ENCODE measurements at regions not wholly inside any gene's neighbourhood (a gene's known extent, or its start where the extent isn't known, plus 50 kb on each side); places are given as distances from the start of the nearest gene placed in this dataset.

DNA sequence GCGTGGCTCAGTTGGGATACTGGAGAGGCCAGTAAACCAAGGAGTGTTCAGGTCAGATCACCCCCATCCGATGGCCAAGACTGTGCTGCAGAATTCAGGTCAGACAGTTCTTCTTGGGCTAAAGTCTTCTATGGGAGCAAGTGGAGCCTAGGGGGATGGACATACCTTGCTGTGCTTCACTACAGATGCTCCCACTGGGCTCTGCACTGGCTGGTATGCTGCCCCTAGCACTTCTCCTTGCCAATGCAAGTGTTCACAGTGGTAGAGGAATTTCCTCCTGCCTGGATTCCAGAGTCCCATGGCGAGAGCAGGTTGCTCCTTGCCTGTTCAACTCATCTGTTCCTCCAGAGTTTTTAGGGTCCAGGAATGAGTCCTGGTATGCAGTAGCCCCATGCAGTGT lies 134.2 kb upstream of the EDIL3 start:
- DNase-seq (ENCODE audit: low read depth, low spot score): no peak
- Histone ChIP-seq H4K20me1 (ENCODE audit: control insufficient read depth, extremely low read depth, insufficient read depth, low read length) (no peaks in the 10 kb centered on the region), H3K4me3 (ENCODE audit: control insufficient read depth in 2 of 3, extremely low read depth in 1 of 3, insufficient read depth in 2 of 3, low read depth in 1 of 3, low read length in 3 of 3) (no peak overlapping the region), H3K9me1 (ENCODE audit: control insufficient read depth, extremely low read depth, insufficient read depth, low read length) (no peaks in the 10 kb centered on the region), H3K4me1 (ENCODE audit: control insufficient read depth, extremely low read depth, insufficient read depth, low read length) (no peaks in the 10 kb centered on the region), H3K9ac (ENCODE audit: control insufficient read depth, extremely low read depth, insufficient read depth, low read length) (no peak overlapping the region), H3K27ac (ENCODE audit: control insufficient read depth, insufficient read depth, low read length) (no peak overlapping the region), H3K4me2 (ENCODE audit: control insufficient read depth, extremely low read depth, insufficient read depth, low read depth, low read length) (no peak overlapping the region), H3K36me3 (ENCODE audit: control insufficient read depth in 2 of 2, extremely low read depth in 1 of 2, insufficient read depth in 2 of 2, low read length in 2 of 2) (no peaks in the 10 kb centered on the region), H3K79me2 (ENCODE audit: control insufficient read depth, insufficient read depth, low read length) (no peaks in the 10 kb centered on the region), H3K9me3 (ENCODE audit: control insufficient read depth, low read depth, low read length) (no peaks in the 10 kb centered on the region), H2AFZ (ENCODE audit: control insufficient read depth, low read length) (no peak overlapping the region), H3K27me3 (ENCODE audit: control insufficient read depth, extremely low read depth, insufficient read depth, low read length) (no peaks in the 10 kb centered on the region)
- no peak for FAIRE-seq
- dilution Hi-C loops (cut with MboI; ENCODE audit: extremely low pct_ligation_motif_present, low sequenced_read_pairs): no loop called here
- no peak for TF ChIP-seq EZH2 (IDR thresholded peaks at IDR 0.05; ENCODE audit: low read length)
- TF ChIP-seq, protein P1, sequence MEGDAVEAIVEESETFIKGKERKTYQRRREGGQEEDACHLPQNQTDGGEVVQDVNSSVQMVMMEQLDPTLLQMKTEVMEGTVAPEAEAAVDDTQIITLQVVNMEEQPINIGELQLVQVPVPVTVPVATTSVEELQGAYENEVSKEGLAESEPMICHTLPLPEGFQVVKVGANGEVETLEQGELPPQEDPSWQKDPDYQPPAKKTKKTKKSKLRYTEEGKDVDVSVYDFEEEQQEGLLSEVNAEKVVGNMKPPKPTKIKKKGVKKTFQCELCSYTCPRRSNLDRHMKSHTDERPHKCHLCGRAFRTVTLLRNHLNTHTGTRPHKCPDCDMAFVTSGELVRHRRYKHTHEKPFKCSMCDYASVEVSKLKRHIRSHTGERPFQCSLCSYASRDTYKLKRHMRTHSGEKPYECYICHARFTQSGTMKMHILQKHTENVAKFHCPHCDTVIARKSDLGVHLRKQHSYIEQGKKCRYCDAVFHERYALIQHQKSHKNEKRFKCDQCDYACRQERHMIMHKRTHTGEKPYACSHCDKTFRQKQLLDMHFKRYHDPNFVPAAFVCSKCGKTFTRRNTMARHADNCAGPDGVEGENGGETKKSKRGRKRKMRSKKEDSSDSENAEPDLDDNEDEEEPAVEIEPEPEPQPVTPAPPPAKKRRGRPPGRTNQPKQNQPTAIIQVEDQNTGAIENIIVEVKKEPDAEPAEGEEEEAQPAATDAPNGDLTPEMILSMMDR (optimal IDR thresholded peaks at IDR 0.05 in 1 of 3, IDR thresholded peaks at IDR 0.05 in 1 of 3, conservative IDR thresholded peaks at IDR 0.05 in 1 of 3; ENCODE audit: extremely low read depth in 1 of 3, insufficient read depth in 2 of 3, low read length in 3 of 3): no peak

DNA sequence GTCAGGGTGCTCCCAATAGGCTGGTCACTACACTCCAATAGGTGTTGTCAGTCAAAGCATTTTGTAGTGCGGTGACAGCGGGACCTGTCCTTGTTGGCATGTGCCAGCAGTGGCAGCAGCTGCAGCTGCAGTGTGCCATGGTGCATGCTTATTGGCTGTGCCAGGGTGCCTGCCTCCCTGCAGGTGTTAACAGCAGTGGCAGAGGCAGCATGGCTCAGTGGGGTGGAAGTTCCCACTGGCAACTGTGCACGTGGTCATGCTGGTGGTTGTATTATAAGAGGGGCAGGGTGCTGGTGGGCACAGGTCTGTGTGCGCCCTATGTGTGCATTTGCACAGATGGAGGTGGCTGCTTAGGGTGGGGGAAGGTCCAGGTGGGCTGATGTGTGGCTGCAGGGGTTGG lies 133.7 kb upstream of the EDIL3 start:
- Histone ChIP-seq H3K27me3 (ENCODE audit: control insufficient read depth, extremely low read depth, insufficient read depth, low read length) (no peaks in the 10 kb centered on the region), H2AFZ (ENCODE audit: control insufficient read depth, low read length) (no peak overlapping the region), H3K4me2 (ENCODE audit: control insufficient read depth, extremely low read depth, insufficient read depth, low read depth, low read length) (no peak overlapping the region), H3K9me1 (ENCODE audit: control insufficient read depth, extremely low read depth, insufficient read depth, low read length) (no peaks in the 10 kb centered on the region), H3K4me1 (ENCODE audit: control insufficient read depth, extremely low read depth, insufficient read depth, low read length) (no peaks in the 10 kb centered on the region), H3K9ac (ENCODE audit: control insufficient read depth, extremely low read depth, insufficient read depth, low read length) (no peak overlapping the region), H3K4me3 (ENCODE audit: control insufficient read depth in 2 of 3, extremely low read depth in 1 of 3, insufficient read depth in 2 of 3, low read depth in 1 of 3, low read length in 3 of 3) (no peak overlapping the region), H3K79me2 (ENCODE audit: control insufficient read depth, insufficient read depth, low read length) (no peaks in the 10 kb centered on the region), H3K27ac (ENCODE audit: control insufficient read depth, insufficient read depth, low read length) (no peak overlapping the region), H4K20me1 (ENCODE audit: control insufficient read depth, extremely low read depth, insufficient read depth, low read length) (no peaks in the 10 kb centered on the region), H3K36me3 (ENCODE audit: control insufficient read depth in 2 of 2, extremely low read depth in 1 of 2, insufficient read depth in 2 of 2, low read length in 2 of 2) (no peaks in the 10 kb centered on the region), H3K9me3 (ENCODE audit: control insufficient read depth, low read depth, low read length) (no peaks in the 10 kb centered on the region)
- no peak for TF ChIP-seq EZH2 (IDR thresholded peaks at IDR 0.05; ENCODE audit: low read length)
- TF ChIP-seq, protein P1 (optimal IDR thresholded peaks at IDR 0.05 in 1 of 3, IDR thresholded peaks at IDR 0.05 in 1 of 3, conservative IDR thresholded peaks at IDR 0.05 in 1 of 3; ENCODE audit: extremely low read depth in 1 of 3, insufficient read depth in 2 of 3, low read length in 3 of 3): no peak
- DNase-seq (ENCODE audit: low read depth, low spot score) (no peak), FAIRE-seq (no peak)
- dilution Hi-C loops (cut with MboI; ENCODE audit: extremely low pct_ligation_motif_present, low sequenced_read_pairs): no loop called here
